PC-3 (cell line): ENCODE measurements at regions not wholly inside any gene's neighbourhood (a gene's known extent, or its start where the extent isn't known, plus 50 kb on each side); places are given as distances from the start of the nearest gene placed in this dataset.

ENCODE experiments used
- EZH2 ChIP-seq: fragments of 300-600 bp; sonication (generic); IDR thresholded peaks from one replicate; pipeline ENCODE4 v1.6.1; 2017; ENCODE audit warnings: antibody characterized with exemption, mild to moderate bottlenecking, low read length; ENCODE audit not compliant: unreplicated experiment
- EZH2phosphoT487 ChIP-seq: fragments of 300-600 bp; sonication (generic); IDR thresholded peaks from 2 replicates; pipeline ENCODE4 v1.6.1; 2018; ENCODE audit warnings: mild to moderate bottlenecking, antibody characterized with exemption, low read length, borderline replicate concordance
- TF ChIP-seq, protein P1 (sequence below): fragments of 300-600 bp; sonication (generic); conservative IDR thresholded peaks from 2 replicates; pipeline ENCODE4 v1.5.1; 2017; ENCODE audit warnings: antibody characterized with exemption, low read depth, mild to moderate bottlenecking, low read length

- TF ChIP-seq, protein P1, sequence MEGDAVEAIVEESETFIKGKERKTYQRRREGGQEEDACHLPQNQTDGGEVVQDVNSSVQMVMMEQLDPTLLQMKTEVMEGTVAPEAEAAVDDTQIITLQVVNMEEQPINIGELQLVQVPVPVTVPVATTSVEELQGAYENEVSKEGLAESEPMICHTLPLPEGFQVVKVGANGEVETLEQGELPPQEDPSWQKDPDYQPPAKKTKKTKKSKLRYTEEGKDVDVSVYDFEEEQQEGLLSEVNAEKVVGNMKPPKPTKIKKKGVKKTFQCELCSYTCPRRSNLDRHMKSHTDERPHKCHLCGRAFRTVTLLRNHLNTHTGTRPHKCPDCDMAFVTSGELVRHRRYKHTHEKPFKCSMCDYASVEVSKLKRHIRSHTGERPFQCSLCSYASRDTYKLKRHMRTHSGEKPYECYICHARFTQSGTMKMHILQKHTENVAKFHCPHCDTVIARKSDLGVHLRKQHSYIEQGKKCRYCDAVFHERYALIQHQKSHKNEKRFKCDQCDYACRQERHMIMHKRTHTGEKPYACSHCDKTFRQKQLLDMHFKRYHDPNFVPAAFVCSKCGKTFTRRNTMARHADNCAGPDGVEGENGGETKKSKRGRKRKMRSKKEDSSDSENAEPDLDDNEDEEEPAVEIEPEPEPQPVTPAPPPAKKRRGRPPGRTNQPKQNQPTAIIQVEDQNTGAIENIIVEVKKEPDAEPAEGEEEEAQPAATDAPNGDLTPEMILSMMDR, result no peak
- TF ChIP-seq EZH2, result no peak
- no peak for TF ChIP-seq EZH2phosphoT487
Observed at GRCh38 chr16:64109241-64109640, 1012.6 kb downstream of the CDH11 start.
